Sigmoid colon (tissue), 6 donors: ENCODE measurements at regions not wholly inside any gene's neighbourhood (a gene's known extent, or its start where the extent isn't known, plus 50 kb on each side); places are given as distances from the start of the nearest gene placed in this dataset.

Experiments
- DNase-seq: peaks from one replicate; pipeline ENCODE4 v3.0.0-alpha.2; 2019
- H3K27ac ChIP-seq, 4 donors: fragments of 200-600 bp; sonication (generic); one replicate each; pipeline ENCODE4 v1.5.1; 2016 to 2019; ENCODE audit warnings: mild to moderate bottlenecking in 1 of 4
- H3K27me3 ChIP-seq, 3 donors: fragments of 200-600 bp; sonication (generic); one replicate each; pipeline ENCODE4 v1.5.1; 2019; ENCODE audit warnings: mild to moderate bottlenecking in 1 of 3
- H3K36me3 ChIP-seq, 4 donors: fragments of 200-600 bp; sonication (generic); one replicate each; pipeline ENCODE4 v1.5.1; 2016 to 2019
- H3K4me1 ChIP-seq, 4 donors: fragments of 200-600 bp; sonication (generic); one replicate each; pipeline ENCODE4 v1.5.1; 2017 to 2019
- H3K4me3 ChIP-seq, 4 donors: fragments of 200-600 bp; sonication (generic); one replicate each; pipeline ENCODE4 v1.5.1; 2017 to 2019; ENCODE audit warnings: mild to moderate bottlenecking in 2 of 4, moderate library complexity in 1 of 4
- H3K9me3 ChIP-seq, 4 donors: fragments of 200-600 bp in 3 of 4; sonication (generic) in 3 of 4; one replicate each; pipeline versions ENCODE4 v1.5.1 to v1.6.1; 2013 to 2019
- EP300 ChIP-seq, 4 donors: sonication (generic); formaldehyde crosslinking; IDR thresholded peaks; one replicate each; pipeline ENCODE4 v1.6.1; 2017; ENCODE audit warnings: antibody characterized with exemption in 4 of 4
- POLR2A ChIP-seq, 2 donors: fragments of 450-650 bp; IDR thresholded peaks; one replicate each; pipeline ENCODE4 v1.6.1; 2016; ENCODE audit warnings: antibody characterized with exemption in 2 of 2, mild to moderate bottlenecking in 2 of 2, moderate library complexity in 2 of 2
- POLR2AphosphoS5 ChIP-seq, 4 donors: sonication (generic); formaldehyde crosslinking; IDR thresholded peaks; one replicate each; pipeline ENCODE4 v1.6.1; 2017; ENCODE audit warnings: antibody characterized with exemption in 4 of 4
- WGBS, 2 donors: extraction: QIAGEN DNeasy Blood & Tissue Kit; methylation state at CpG; one replicate each; pipeline ENCODE4 v1.1.7; 2013; 5-methylcytosine and 5-hydroxymethylcytosine counted together
- intact Hi-C: fragments of 100-400 bp; cut with DNase I; formaldehyde crosslinking; loops from one replicate; pipeline ENCODE4 v1.15.1; 2023
- TF ChIP-seq, protein P1 (sequence below), 4 experiments: fragments of 450-650 bp in 3 of 4; fragments of 200-600 bp in 1 of 4; IDR thresholded peaks; one replicate each; pipeline ENCODE4 v1.5.1; 2016 to 2019; ENCODE audit warnings: antibody characterized with exemption in 4 of 4, mild to moderate bottlenecking in 3 of 4, moderate library complexity in 2 of 4
- donor health status: healthy with polysubstance abuse.
- donor health status: healthy.

DNA sequence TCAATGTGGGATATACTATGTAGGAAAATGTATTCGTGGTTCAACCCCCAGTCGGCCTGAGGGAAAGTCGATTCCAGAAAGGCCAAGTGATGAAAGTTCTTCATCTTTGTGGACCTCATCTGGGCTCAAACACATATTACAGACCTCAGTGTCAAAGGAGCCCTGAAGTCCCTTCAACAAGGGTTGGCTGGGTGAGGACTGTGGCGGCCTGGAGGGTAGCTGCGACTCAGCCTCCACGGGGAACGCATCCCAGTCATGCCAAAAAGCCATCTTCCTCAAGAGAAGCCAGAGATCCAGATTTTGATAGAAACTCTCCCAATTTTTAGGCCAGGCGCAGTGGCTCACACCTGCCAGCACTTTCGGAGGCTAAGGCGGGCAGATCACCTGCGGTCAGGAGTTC is 158.6 kb upstream of the PTPN1 start:
- WGBS, 2 donors: 95 to 97% methylated on average over 11 of the region's 11 CpGs
- Histone ChIP-seq H3K4me3 (no peak overlapping the region), H3K27ac (no peak overlapping the region), H3K27me3 (no peaks in the 10 kb centered on the region), H3K36me3 (no peaks in the 10 kb centered on the region), H3K9me3 (no peaks in the 10 kb centered on the region), H3K4me1 (peaks cover 0 to 6% (median 5%) of the 10 kb centered on the region in 4 donors)
- no peak for TF ChIP-seq POLR2AphosphoS5 (IDR thresholded peaks at IDR 0.05)
- no peak for TF ChIP-seq POLR2A (IDR thresholded peaks at IDR 0.05)
- TF ChIP-seq, protein P1, sequence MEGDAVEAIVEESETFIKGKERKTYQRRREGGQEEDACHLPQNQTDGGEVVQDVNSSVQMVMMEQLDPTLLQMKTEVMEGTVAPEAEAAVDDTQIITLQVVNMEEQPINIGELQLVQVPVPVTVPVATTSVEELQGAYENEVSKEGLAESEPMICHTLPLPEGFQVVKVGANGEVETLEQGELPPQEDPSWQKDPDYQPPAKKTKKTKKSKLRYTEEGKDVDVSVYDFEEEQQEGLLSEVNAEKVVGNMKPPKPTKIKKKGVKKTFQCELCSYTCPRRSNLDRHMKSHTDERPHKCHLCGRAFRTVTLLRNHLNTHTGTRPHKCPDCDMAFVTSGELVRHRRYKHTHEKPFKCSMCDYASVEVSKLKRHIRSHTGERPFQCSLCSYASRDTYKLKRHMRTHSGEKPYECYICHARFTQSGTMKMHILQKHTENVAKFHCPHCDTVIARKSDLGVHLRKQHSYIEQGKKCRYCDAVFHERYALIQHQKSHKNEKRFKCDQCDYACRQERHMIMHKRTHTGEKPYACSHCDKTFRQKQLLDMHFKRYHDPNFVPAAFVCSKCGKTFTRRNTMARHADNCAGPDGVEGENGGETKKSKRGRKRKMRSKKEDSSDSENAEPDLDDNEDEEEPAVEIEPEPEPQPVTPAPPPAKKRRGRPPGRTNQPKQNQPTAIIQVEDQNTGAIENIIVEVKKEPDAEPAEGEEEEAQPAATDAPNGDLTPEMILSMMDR (IDR thresholded peaks at IDR 0.05): no peak
- TF ChIP-seq EP300 (IDR thresholded peaks at IDR 0.05): no peak
- intact Hi-C loops: no loop called here
- DNase-seq: no peak

DNA sequence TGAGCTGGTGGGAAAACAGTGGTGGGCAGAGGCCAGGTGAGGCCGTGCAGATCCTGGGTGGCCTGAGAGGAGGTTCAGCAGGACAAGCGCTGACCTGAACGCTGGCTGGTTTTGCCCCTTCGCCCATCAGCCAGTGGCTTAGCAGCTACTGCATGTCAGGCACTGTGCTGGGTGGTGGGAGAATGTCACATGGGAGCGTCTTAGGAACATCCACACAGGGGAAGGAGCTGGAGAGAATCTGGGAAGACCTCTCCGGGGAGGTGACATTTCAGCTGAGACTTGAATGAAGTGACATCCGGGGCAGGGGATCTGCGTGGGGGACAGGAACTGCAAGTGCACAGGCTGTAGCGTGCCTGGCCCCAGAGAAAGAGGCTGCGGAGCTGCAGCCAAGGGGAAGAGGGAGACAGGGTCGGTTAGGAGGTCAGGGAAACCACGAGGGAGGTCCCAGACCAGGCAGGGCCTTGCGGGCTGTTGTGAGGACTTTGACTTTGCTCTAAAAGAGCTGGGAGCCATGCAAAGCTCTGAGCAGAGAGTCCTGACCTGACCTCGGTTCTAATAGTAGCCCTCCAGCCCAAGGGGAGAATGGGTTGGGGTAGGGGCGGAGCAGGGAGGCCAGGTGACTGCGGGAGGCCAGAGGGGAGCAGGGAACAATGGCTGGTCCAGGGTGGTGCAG is 156.8 kb upstream of the PTPN1 start:
- Histone ChIP-seq H3K36me3 (no peaks in the 10 kb centered on the region), H3K4me3 (no peak overlapping the region), H3K4me1 (no peaks in the 10 kb centered on the region), H3K9me3 (no peaks in the 10 kb centered on the region), H3K27ac (no peak overlapping the region), H3K27me3 (no peaks in the 10 kb centered on the region)
- TF ChIP-seq POLR2AphosphoS5 (IDR thresholded peaks at IDR 0.05): no peak
- no peak for TF ChIP-seq EP300 (IDR thresholded peaks at IDR 0.05)
- no peak for TF ChIP-seq POLR2A (IDR thresholded peaks at IDR 0.05)
- TF ChIP-seq, protein P1 (IDR thresholded peaks at IDR 0.05): no peak
- intact Hi-C loops: no loop called here
- WGBS, 2 donors: 53 to 65% methylated on average over 16 of the region's 16 CpGs
- DNase-seq: peak; percentile 53

DNA sequence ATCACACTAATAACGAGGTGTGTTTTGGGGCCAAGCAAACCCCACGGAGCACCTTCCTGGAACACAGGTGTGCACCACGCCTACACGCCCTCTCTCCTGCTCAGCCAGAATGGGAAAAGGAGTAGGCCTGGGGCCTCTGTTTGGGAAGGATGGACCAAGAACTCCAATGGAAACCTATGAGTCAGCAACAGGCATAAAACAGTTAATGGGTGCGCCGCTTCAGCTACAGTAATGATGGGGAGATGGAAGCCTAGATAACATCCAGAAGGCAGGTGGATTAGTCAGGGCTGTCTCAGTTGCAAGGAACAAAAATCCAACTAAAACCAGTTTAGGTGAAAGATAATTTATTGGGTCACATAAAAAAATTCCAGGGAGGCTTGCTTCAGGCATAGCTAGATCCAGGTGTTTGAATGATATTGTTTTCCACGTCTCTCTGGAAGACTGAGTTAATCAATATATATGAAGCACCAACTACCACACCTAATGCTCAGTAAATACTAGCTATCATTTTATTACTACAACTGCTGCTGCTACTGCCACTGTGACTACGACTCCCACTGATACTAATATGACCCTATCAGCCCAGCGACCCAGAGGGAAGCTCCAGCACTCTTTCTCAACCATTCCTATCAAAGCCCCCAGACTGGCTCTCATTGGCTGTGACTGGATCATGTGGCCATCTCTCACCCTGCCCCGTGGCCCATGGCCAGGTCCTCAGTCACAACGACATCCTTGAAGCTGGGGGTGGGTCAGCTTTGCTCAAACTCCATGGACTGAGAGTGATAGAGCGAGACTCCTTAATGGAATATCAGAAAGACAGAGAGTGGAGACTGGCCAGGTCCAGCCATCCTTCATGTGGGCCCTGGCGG is 155.2 kb upstream of the PTPN1 start:
- peak; percentile 46 for DNase-seq
- WGBS, 2 donors: 32 to 74% methylated on average over 13 of the region's 13 CpGs
- H3K36me3 ChIP-seq: no peaks in the 10 kb centered on the region
- no peak overlapping the region for H3K4me3 ChIP-seq
- H3K4me1 ChIP-seq: no peaks in the 10 kb centered on the region
- no peaks in the 10 kb centered on the region for H3K9me3 ChIP-seq
- H3K27ac ChIP-seq: no peak overlapping the region
- TF ChIP-seq POLR2A (IDR thresholded peaks at IDR 0.05) (no peak), EP300 (IDR thresholded peaks at IDR 0.05) (no peak), POLR2AphosphoS5 (IDR thresholded peaks at IDR 0.05) (no peak)
- TF ChIP-seq, protein P1 (IDR thresholded peaks at IDR 0.05): no peak
- H3K27me3 ChIP-seq: no peaks in the 10 kb centered on the region
- intact Hi-C loops: no loop called here

DNA sequence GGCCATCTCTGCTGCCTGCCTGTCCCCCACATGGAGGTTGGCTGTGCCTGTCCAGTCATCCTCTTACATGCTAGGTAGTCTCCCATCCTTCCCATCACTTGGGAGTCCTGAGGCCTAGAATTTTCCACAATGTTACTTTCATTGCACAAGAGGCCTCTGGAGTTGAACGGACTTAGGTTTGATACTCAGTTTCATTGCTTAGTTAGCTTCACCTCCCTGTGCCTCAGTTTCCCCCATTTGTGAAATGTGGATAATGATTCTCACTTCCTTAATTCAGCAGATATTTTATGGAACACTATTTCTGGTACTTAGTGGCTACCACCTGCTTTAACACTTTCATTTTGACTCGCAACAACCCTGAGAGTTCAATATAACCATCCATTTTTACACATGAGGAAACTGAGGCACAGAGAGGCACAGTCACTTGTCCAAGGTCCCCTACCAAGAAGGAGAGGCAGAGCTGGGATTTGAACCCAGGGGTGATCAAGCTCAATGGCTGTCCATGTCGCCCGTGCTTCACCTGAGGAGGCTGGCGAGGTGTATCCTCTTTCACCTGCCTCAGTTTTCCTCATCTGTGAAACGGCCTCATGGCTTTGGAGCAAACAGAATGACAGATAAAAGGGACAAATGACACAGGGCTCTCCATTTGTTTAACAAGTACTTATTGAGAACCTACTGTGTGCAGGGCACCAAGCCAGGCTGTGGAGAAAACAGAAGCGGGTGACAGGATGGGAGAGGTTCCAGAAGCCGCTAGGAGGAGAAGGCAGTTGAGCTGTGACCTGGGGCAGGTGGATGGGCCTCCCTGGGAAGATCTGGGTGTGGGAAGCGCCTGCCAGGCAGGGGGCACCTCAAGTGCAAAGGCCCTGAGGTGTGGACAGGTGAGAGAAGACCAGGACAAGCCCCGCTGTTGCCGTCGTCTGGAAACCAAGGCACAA is 154.3 kb upstream of the PTPN1 start:
- intact Hi-C loops: no loop called here
- H3K27ac ChIP-seq: no peak overlapping the region
- DNase-seq: peak; percentile 53
- H3K27me3 ChIP-seq: no peaks in the 10 kb centered on the region
- no peaks in the 10 kb centered on the region for H3K4me1 ChIP-seq
- no peaks in the 10 kb centered on the region for H3K36me3 ChIP-seq
- no peak overlapping the region for H3K4me3 ChIP-seq
- 81 to 82% methylated on average over 12 of the region's 12 CpGs for WGBS, 2 donors
- TF ChIP-seq POLR2A (IDR thresholded peaks at IDR 0.05): no peak
- TF ChIP-seq EP300 (IDR thresholded peaks at IDR 0.05): no peak
- TF ChIP-seq POLR2AphosphoS5 (IDR thresholded peaks at IDR 0.05): no peak
- TF ChIP-seq, protein P1 (IDR thresholded peaks at IDR 0.05): no peak
- no peaks in the 10 kb centered on the region for H3K9me3 ChIP-seq
